Tibial nerve (tissue), 4 donors: ENCODE measurements at regions not wholly inside any gene's neighbourhood (a gene's known extent, or its start where the extent isn't known, plus 50 kb on each side); places are given as distances from the start of the nearest gene placed in this dataset.

Experiments used
- EP300 ChIP-seq, 2 donors: sonication (generic); formaldehyde crosslinking; IDR thresholded peaks; one replicate each; pipeline ENCODE4 v1.6.1; 2017; ENCODE audit warnings: antibody characterized with exemption in 2 of 2, mild to moderate bottlenecking in 1 of 2
- POLR2A ChIP-seq, 2 donors: fragments of 450-650 bp; IDR thresholded peaks; one replicate each; pipeline ENCODE4 v1.6.1; 2017; ENCODE audit warnings: antibody characterized with exemption in 2 of 2, mild to moderate bottlenecking in 2 of 2, moderate library complexity in 2 of 2
- TF ChIP-seq, protein P1 (sequence below), 5 experiments: fragments of 200-600 bp in 3 of 5; fragments of 450-650 bp in 2 of 5; sonication (generic) in 3 of 5; IDR thresholded peaks; one replicate each; pipeline ENCODE4 v1.5.1; 2016 to 2019; ENCODE audit warnings: antibody characterized with exemption in 5 of 5, mild to moderate bottlenecking in 3 of 5, moderate library complexity in 2 of 5

- TF ChIP-seq, protein P1, sequence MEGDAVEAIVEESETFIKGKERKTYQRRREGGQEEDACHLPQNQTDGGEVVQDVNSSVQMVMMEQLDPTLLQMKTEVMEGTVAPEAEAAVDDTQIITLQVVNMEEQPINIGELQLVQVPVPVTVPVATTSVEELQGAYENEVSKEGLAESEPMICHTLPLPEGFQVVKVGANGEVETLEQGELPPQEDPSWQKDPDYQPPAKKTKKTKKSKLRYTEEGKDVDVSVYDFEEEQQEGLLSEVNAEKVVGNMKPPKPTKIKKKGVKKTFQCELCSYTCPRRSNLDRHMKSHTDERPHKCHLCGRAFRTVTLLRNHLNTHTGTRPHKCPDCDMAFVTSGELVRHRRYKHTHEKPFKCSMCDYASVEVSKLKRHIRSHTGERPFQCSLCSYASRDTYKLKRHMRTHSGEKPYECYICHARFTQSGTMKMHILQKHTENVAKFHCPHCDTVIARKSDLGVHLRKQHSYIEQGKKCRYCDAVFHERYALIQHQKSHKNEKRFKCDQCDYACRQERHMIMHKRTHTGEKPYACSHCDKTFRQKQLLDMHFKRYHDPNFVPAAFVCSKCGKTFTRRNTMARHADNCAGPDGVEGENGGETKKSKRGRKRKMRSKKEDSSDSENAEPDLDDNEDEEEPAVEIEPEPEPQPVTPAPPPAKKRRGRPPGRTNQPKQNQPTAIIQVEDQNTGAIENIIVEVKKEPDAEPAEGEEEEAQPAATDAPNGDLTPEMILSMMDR (IDR thresholded peaks at IDR 0.05), result no peak
- TF ChIP-seq POLR2A (IDR thresholded peaks at IDR 0.05) (no peak), EP300 (IDR thresholded peaks at IDR 0.05) (no peak)
Observed at GRCh38 chr6:43873806-43874714, 104.0 kb downstream of the VEGFA start.
